ENCODE measurements at regions not wholly inside any gene's neighbourhood (a gene's known extent, or its start where the extent isn't known, plus 50 kb on each side); places are given as distances from the start of the nearest gene placed in this dataset.

DNA sequence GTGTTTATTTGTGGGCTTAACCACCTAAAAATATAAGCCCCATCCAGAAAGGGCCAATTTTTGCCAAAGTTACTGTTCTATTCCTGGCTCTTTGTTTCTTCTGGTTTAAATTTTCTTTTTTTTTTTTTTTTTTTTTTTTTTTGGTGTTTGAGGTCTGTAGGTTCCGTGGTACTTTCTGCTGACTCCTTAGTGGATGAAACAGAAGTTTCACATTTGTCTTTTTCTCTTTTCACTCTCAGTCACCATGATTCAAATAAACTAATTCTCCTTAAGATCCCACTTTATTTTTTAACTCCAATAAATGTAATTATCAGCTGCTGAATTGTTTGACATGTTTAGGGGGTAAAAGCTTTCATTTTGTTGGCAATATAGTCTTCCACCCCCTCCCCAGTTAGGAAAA lies 322.3 kb downstream of the CHRM3 start:
- TF ChIP-seq, protein P1, sequence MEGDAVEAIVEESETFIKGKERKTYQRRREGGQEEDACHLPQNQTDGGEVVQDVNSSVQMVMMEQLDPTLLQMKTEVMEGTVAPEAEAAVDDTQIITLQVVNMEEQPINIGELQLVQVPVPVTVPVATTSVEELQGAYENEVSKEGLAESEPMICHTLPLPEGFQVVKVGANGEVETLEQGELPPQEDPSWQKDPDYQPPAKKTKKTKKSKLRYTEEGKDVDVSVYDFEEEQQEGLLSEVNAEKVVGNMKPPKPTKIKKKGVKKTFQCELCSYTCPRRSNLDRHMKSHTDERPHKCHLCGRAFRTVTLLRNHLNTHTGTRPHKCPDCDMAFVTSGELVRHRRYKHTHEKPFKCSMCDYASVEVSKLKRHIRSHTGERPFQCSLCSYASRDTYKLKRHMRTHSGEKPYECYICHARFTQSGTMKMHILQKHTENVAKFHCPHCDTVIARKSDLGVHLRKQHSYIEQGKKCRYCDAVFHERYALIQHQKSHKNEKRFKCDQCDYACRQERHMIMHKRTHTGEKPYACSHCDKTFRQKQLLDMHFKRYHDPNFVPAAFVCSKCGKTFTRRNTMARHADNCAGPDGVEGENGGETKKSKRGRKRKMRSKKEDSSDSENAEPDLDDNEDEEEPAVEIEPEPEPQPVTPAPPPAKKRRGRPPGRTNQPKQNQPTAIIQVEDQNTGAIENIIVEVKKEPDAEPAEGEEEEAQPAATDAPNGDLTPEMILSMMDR (IDR thresholded peaks at IDR 0.05; ENCODE audit: low read length), result no peak
- TF ChIP-seq EZH2phosphoT487 (IDR thresholded peaks at IDR 0.05; ENCODE audit: low read length) (no peak), EZH2 (optimal IDR thresholded peaks at IDR 0.05; ENCODE audit: low read depth, low read length) (no peak)
